GM20000 (cell line): ENCODE measurements at regions not wholly inside any gene's neighbourhood (a gene's known extent, or its start where the extent isn't known, plus 50 kb on each side); places are given as distances from the start of the nearest gene placed in this dataset.

Source experiments
- DNase-seq: peaks from one replicate; pipeline ENCODE4 v3.0.0; 2012; ENCODE audit warnings: low spot score
- TF ChIP-seq, protein P1 (sequence below): IDR thresholded peaks from 2 replicates; pipeline ENCODE4 v1.5.1; 2012; ENCODE audit warnings: mild to moderate bottlenecking, control low read depth; ENCODE audit errors: extremely low read depth, missing control alignments

DNA sequence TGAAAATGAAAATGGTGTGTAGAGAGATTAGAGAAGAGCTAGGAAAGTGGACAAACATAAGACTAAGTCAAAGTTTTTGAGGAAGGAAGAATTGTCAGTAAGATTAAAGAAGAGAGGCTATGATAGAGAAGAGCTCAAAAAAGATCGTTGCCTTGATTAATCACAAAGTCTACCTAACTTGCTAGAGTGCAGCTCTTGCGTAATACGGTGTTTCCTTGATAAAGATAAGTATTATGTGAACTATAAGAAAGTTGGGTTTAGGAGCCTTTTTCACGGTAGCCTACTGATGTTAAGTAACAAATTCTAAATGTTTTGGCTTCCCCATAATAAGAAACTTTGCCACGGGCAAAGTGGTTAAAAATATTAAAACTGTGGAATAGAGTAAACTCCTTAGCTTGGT lies 226.4 kb upstream of the NRXN1 start:
- TF ChIP-seq, protein P1, sequence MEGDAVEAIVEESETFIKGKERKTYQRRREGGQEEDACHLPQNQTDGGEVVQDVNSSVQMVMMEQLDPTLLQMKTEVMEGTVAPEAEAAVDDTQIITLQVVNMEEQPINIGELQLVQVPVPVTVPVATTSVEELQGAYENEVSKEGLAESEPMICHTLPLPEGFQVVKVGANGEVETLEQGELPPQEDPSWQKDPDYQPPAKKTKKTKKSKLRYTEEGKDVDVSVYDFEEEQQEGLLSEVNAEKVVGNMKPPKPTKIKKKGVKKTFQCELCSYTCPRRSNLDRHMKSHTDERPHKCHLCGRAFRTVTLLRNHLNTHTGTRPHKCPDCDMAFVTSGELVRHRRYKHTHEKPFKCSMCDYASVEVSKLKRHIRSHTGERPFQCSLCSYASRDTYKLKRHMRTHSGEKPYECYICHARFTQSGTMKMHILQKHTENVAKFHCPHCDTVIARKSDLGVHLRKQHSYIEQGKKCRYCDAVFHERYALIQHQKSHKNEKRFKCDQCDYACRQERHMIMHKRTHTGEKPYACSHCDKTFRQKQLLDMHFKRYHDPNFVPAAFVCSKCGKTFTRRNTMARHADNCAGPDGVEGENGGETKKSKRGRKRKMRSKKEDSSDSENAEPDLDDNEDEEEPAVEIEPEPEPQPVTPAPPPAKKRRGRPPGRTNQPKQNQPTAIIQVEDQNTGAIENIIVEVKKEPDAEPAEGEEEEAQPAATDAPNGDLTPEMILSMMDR, result no peak
- no peak for DNase-seq

DNA sequence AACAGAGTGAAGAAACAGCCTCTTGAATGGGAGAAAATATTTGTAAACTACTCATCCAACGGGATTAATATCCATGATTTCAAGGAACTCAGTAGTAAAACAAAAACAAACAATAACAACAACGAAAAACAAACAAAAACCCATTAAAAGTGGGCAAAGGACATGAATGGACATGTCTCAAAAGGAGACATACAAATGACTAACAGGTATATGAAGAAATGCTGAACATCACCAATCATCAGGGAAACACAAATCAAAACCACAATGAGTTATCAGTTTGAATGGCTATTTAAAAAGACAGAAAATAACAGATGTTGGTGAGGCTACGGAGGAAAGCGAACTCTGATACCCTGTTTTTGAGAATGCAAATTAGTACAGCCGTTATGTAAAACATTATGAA lies 224.8 kb upstream of the NRXN1 start:
- no peak for DNase-seq
- TF ChIP-seq, protein P1, result no peak

DNA sequence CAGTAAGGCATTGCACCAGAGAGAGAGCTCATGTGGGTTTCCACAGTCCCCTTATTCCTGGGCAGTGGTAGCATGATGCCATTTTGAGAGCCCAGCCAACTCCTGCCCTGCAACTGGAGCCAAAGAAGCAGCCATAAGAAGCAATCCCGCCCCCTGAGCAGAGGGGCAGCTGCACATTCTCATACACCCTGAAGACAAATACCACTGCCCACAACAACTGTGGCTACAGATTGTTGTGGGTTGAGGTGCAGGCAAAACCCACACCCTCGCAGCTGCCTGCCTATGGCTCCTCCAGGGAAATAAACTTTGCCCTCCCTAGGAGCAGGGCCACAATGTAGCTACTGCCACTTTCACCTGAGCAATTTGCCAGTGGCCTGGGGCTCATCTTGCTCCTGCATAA lies 219.4 kb upstream of the NRXN1 start:
- DNase-seq, result no peak
- TF ChIP-seq, protein P1, result no peak

DNA sequence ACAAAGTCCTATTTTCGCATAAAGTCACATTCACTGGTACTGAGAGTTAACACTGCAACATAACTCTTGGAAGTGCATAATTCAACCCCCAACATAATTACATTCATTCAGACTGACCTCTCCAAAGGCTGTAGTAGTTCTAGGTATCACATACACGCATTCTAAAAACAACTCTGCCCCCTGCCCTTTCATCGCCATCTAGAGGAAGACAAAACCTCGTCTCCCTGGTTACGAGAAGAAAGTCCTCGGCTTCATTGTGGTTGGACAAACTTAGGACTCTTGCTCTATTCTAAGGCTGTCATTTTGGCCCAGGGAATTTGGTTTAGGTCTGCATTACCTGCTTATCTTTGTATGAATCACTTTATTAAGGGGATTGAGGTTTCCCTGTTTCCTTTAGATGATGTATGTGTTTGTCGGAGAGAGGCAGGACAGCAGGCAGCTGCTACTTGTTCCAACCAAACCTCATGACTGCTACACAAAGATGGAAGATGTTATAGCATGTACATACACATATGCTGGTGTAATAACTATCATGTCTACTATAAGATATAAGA lies 215.4 kb upstream of the NRXN1 start:
- TF ChIP-seq, protein P1, result no peak
- DNase-seq, result no peak

DNA sequence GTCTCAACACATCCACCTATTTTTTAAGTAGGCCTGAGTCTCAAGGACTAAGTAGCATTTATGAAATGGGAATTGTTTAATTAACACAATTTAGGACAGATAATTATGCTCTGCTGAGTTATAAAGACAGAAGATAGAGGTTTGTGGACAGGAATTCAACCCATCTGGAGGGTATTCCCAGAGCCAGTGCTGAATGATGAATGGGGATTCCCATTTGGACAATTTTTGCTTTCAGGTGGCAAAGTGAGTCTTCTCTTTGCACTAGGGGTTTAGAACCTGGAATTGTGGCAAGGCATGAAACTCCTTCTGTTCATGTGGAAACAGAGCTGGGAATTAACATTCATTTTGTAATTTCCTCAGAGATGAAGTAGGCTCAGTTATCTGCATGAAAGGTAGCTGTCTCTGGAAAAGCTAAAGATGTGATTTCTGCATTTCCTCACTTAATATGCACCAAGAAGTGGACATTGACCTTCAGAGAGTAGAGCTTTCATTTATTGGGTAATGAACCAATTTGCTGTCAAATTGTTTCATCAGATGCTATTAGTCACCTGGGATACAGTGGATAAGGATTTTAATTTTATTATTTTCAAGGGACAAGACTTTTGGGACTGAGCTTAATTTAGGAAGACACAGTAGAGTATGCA lies 212.1 kb upstream of the NRXN1 start:
- TF ChIP-seq, protein P1, result no peak
- no peak for DNase-seq

DNA sequence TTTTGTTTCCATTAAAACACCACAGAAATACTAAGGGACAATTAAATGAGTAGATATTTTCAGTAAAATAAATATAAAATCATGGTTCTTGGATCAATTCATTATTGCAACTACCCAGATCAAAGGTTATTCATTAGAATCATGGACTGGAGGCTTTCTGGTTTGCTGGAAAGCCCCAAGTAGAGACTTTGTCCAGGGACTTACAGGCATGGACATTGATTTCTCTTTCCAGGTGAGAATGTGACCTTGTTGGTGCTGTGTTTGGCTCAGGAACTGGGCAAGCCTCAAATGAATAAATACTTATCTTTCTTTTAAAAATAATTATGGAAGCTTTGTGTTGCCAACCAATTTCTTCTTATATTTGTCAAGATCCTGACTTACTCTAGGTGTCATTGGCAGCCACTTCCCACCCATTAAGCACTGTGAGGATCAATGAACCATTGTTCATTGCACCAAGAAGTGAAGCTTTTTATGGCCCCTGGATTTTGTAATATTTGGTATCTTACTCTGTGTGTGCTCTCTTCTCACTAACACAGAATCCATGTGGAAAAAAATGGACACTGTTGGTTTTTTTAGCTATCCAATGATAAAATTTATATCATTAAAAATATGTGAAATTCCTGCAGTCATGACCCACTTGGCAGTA lies 205.8 kb upstream of the NRXN1 start:
- DNase-seq, result no peak
- TF ChIP-seq, protein P1, result no peak

DNA sequence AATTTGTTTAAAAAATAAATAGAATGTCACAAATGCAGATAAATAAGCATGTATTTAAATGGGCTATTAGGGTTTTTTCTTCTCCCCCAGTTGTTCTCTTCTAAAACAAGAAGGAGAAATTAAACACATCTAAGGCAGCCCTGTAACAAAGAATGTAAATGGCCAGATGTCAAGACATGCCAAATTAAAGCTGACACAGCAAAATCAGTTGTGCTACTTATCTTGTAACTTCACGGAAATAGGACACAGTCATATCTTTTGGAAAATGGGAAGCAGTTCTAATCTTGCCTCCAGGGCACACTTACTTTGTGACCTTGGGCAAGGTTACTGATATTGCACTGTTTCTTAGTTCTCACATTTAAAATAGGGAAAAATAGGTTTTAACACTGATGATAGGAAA lies 200.1 kb upstream of the NRXN1 start:
- no peak for DNase-seq
- TF ChIP-seq, protein P1, result no peak
